GM12874 (cell line): ENCODE measurements at regions not wholly inside any gene's neighbourhood (a gene's known extent, or its start where the extent isn't known, plus 50 kb on each side); places are given as distances from the start of the nearest gene placed in this dataset.

Experiments used
- TF ChIP-seq, protein P1 (sequence below): IDR thresholded peaks from 2 replicates; pipeline ENCODE4 v1.5.1; 2011; ENCODE audit warnings: low read depth, mild to moderate bottlenecking, control low read depth, low read length, moderate library complexity; ENCODE audit not compliant: insufficient read depth

DNA sequence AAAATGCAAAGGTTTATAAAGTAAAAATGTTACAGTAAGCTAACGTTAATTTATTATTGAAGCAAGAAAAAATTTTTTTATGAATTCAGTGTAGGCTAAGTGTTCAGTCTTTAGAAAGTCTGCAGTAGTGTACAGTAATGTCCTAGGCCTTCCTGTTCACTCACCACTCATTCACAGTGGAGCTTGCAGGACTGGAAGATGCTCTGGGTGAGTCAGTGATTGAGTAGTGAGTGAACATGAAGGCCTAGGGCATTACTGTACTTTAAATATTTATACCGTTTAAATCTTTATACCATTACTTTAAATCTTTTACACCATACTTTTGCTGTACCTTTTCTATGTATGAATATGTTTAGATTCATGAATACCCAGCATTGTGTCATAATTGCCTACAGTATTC, 120.3 kb upstream of the SLC38A4 start:
- TF ChIP-seq, protein P1, sequence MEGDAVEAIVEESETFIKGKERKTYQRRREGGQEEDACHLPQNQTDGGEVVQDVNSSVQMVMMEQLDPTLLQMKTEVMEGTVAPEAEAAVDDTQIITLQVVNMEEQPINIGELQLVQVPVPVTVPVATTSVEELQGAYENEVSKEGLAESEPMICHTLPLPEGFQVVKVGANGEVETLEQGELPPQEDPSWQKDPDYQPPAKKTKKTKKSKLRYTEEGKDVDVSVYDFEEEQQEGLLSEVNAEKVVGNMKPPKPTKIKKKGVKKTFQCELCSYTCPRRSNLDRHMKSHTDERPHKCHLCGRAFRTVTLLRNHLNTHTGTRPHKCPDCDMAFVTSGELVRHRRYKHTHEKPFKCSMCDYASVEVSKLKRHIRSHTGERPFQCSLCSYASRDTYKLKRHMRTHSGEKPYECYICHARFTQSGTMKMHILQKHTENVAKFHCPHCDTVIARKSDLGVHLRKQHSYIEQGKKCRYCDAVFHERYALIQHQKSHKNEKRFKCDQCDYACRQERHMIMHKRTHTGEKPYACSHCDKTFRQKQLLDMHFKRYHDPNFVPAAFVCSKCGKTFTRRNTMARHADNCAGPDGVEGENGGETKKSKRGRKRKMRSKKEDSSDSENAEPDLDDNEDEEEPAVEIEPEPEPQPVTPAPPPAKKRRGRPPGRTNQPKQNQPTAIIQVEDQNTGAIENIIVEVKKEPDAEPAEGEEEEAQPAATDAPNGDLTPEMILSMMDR, result no peak

DNA sequence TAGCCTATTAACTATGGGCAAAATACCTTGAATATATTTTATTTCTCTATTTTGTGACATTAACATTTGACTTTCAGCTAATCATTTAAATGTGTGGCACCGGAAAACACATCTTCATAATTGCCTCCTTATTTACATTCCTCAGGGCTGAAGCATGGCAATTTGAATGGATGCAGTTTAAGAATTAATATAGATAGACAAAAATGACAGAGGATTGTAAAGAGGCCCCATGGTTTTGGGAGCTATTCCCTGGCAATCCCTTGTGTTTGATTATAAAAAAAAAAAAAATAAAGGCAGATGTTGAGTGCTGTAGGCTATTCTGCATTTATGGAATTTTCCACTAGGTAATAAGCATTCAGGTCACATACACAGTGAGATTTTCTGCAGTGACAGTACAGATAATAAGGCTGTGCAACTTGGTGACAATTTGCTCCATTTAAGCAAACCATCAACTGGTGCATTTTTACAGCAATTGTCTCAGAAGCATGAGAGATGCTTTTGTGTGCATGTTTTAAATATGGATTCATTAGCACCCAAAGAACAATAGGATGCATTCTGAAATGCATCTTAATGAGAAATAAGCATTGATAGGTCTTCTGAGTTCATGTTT, 123.2 kb upstream of the SLC38A4 start:
- TF ChIP-seq, protein P1, result no peak

DNA sequence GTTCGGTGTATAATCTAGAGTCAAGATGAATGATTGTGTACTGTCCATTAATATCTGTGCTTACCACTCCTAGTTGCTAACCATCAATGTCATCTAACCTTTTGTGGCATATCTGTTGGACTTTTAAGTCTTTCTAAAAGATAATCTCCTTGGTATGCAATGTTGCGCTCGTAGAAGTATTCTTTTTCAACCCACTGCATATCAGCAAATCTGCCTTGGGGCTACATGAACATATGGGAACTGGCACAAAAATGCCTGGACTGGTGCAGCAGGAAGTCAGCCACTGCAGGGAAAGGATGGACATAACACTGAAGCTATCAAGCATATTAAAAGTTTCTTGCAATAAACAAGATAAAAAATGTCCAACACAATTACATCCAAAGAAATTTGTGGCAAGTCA, 124.3 kb upstream of the SLC38A4 start:
- TF ChIP-seq, protein P1, result no peak

DNA sequence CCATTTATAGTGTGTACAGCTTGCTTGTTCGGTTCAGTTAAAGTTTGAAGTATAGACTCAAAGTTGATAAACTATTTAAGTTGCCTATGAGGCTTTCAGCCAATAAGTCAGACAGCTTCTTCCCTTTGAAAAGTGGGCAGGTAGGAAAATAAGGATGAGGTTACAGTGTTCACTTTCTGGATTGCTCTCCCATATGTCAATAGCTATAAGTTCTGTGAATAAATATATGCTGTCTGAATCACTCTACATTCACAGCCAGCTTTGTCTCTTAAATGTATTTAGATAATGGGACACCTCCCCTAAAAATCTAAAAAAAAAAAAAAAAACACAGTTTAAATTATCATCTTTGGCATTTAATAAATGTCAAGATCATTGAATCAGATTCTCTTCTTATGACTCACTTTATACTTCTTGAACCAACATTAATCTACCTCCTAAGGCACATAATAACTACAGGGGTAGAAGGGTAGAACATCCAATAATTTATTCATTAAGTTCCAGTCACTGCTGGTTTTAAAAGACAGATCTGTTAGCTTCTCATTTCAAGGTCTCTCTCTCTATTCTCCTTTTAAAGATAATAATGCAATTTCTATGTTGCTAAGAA, 126.4 kb upstream of the PCED1B start:
- TF ChIP-seq, protein P1, result no peak

DNA sequence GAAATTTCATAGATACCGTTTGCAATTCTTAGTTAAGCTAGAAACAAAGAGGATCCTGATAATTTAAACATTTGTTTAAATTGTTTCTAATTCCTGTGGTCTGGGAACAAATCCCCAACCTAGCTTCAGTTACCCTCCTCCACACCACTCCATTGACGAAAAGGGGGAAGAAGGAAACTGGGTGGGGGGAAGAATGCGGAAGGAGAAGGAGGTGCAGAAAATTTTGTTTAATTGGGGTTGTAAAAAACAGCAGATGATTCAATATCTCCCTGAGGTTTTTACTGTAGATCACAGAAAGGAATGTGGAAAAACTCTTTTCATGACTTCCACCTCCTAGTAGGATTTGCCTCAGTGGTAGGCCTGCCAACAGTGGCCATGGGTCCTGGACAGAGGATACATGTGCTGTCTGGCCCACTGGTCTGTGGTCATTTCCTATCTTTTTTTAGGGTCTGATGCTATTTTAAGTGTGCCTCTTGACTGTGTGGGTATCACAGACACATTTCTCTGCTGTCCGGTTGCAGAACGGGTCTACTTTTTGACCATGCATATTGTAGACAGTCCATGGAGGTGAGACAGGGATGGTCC, 122.9 kb upstream of the PCED1B start:
- TF ChIP-seq, protein P1, result no peak

DNA sequence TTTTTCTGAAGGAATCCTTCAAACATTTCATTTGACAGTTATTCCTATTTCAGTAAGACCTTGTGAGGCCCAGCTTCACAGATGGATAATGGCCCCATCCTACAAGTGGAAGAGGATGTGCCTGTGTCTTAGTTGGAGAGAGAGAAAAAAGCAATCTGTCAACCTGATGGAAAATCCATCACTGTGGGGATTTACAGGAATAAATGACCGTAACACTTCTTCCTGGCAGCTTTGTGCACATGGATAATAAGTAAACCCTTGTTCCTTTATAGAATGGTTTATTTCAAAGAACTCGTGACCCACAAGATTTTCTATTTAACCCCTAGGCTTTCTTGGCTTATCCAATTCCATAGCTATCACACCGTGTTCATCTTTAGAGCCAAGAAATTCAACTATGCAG, 121.4 kb upstream of the PCED1B start:
- TF ChIP-seq, protein P1, result no peak

DNA sequence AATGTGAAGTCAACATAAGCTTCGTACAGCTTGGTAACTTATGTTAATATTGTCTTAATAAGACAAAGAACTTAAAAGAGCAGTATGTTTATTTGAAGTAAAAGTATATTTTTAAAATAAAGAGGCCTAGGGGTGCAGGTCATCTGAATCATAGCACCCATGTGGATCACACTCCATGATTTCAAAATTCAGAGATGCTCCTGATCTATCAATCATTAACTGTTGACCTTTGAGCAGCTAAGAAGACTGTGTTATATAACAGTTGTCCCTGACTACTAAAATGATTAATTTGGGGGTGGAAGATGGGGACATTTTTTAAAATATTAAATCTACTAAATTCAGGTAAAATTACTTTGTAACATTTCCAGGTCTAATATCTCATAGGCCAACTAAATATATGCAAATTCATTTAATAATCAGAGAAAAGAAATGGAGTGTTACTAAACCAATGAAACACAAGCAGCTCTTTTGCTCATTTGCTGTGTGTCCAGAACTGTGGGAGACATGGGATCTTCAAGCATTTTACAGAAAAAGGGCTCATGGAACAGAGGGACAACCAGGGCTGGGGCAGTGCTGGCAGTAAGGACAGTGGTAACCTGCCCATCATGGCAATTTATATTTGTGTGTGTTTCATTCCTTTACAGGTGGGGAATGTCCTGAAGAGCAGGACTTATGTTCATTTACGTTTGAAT, 120.7 kb upstream of the PCED1B start:
- TF ChIP-seq, protein P1, result no peak
